Upper lobe of left lung (tissue), 4 donors: ENCODE measurements at regions not wholly inside any gene's neighbourhood (a gene's known extent, or its start where the extent isn't known, plus 50 kb on each side); places are given as distances from the start of the nearest gene placed in this dataset.

Experiments
- EP300 ChIP-seq, 4 donors: sonication (generic); formaldehyde crosslinking; IDR thresholded peaks; one replicate each; pipeline ENCODE4 v1.5.1; 2017; ENCODE audit warnings: antibody characterized with exemption in 4 of 4, control low read depth in 2 of 4
- POLR2A ChIP-seq, 4 donors: fragments of 450-650 bp; IDR thresholded peaks; one replicate each; pipeline ENCODE4 v1.5.1; 2016 to 2017; ENCODE audit warnings: antibody characterized with exemption in 4 of 4, mild to moderate bottlenecking in 2 of 4
- TF ChIP-seq, protein P1 (sequence below), 6 experiments: fragments of 450-650 bp in 4 of 6; fragments of 200-600 bp in 2 of 6; sonication (generic) in 2 of 6; IDR thresholded peaks; one replicate each; pipeline ENCODE4 v1.5.1; 2016 to 2019; ENCODE audit warnings: antibody characterized with exemption in 6 of 6

DNA sequence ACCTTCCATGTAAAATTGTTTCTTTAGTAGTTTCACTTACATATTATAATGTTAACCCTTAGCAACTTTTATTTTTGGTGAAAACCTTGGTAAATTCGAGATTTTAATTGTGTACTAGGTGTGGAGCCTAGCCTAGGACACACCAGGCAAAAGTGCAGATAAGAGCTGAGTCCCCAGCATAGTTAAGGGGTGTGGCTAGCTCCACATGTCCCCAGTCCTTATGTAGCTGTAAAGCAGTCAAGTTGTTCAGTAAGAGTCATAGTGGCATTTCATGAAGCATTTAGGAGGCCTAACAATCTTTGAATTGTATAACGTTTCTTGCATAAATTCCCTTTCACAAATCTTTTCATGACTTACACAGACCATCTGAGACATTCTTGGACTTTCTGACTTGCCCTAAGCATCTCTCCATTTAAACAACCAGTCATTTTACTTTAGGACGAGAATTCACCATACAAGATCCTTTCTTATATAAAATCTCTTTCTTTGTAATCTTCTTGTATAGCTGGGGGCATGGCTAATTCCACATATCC, 53.8 kb upstream of the INHBA start:
- TF ChIP-seq, protein P1, sequence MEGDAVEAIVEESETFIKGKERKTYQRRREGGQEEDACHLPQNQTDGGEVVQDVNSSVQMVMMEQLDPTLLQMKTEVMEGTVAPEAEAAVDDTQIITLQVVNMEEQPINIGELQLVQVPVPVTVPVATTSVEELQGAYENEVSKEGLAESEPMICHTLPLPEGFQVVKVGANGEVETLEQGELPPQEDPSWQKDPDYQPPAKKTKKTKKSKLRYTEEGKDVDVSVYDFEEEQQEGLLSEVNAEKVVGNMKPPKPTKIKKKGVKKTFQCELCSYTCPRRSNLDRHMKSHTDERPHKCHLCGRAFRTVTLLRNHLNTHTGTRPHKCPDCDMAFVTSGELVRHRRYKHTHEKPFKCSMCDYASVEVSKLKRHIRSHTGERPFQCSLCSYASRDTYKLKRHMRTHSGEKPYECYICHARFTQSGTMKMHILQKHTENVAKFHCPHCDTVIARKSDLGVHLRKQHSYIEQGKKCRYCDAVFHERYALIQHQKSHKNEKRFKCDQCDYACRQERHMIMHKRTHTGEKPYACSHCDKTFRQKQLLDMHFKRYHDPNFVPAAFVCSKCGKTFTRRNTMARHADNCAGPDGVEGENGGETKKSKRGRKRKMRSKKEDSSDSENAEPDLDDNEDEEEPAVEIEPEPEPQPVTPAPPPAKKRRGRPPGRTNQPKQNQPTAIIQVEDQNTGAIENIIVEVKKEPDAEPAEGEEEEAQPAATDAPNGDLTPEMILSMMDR (IDR thresholded peaks at IDR 0.05): no peak
- TF ChIP-seq POLR2A (IDR thresholded peaks at IDR 0.05) (no peak), EP300 (IDR thresholded peaks at IDR 0.05) (no peak)
